ENCODE measurements at regions not wholly inside any gene's neighbourhood (a gene's known extent, or its start where the extent isn't known, plus 50 kb on each side); places are given as distances from the start of the nearest gene placed in this dataset.

- TF ChIP-seq PATZ1 (CRISPR knock-in tag; IDR thresholded peaks at IDR 0.05; ENCODE audit: borderline replicate concordance) (no peak), POU6F1 (CRISPR knock-in tag; IDR thresholded peaks at IDR 0.05; ENCODE audit: borderline replicate concordance, low read depth) (no peak)
These were observed 90.4 kb upstream of the CBLN2 start for GRCh38 chr18:72634500-72634899.

Measured in SK-N-SH treated with all-trans-retinoic acid at 6 μM for 48 hours (cell line).